Keratinocyte (primary cell): ENCODE measurements at regions not wholly inside any gene's neighbourhood (a gene's known extent, or its start where the extent isn't known, plus 50 kb on each side); places are given as distances from the start of the nearest gene placed in this dataset.

Experiments used
- DNase-seq: peaks from one replicate; pipeline ENCODE4 v3.0.0-alpha.2; 2011; ENCODE audit warnings: low read depth, missing footprints, low spot score
- FAIRE-seq: peaks from 2 replicates; lab custom pipeline; 2011; peaks lifted over from hg19 to GRCh38; lab: Jason Lieb, UNC
- H2AFZ ChIP-seq: 2 replicates; pipeline ENCODE4 v1.6.0; 2012; ENCODE audit warnings: low read length, control low read depth, inconsistent platforms; ENCODE audit not compliant: control insufficient read depth
- H3K27ac ChIP-seq: 2 replicates; pipeline ENCODE4 v1.5.1; 2011; ENCODE audit warnings: low read length; ENCODE audit not compliant: control insufficient read depth, insufficient read depth
- H3K27me3 ChIP-seq: 3 replicates; pipeline ENCODE4 v1.6.0; 2011; ENCODE audit warnings: low read length; ENCODE audit not compliant: control insufficient read depth, insufficient read depth; ENCODE audit errors: extremely low read depth
- H3K36me3 ChIP-seq, 2 experiments: 2 replicates in 1 of 2; 3 replicates in 1 of 2; pipeline ENCODE4 v1.5.1; 2011; ENCODE audit warnings: low read length in 2 of 2, mild to moderate bottlenecking in 1 of 2; ENCODE audit not compliant: control insufficient read depth in 2 of 2, insufficient read depth in 2 of 2; ENCODE audit errors: extremely low read depth in 1 of 2
- H3K4me1 ChIP-seq: 3 replicates; pipeline ENCODE4 v1.5.1; 2011; ENCODE audit warnings: low read length; ENCODE audit not compliant: control insufficient read depth, insufficient read depth; ENCODE audit errors: extremely low read depth
- H3K4me2 ChIP-seq: 3 replicates; pipeline ENCODE4 v1.6.0; 2011; ENCODE audit warnings: low read depth, low read length; ENCODE audit not compliant: control insufficient read depth, insufficient read depth; ENCODE audit errors: extremely low read depth
- H3K4me3 ChIP-seq, 3 experiments: fragments of 200-600 bp in 1 of 3; sonication (generic) in 1 of 3; 2 replicates in 2 of 3; 3 replicates in 1 of 3; pipeline ENCODE4 v1.5.1; 2011 to 2016; ENCODE audit warnings: low read length in 3 of 3, mild to moderate bottlenecking in 3 of 3, control low read depth in 2 of 3, inconsistent platforms in 1 of 3, low read depth in 1 of 3, mixed read lengths in 1 of 3, mixed run types in 1 of 3, moderate library complexity in 1 of 3; ENCODE audit not compliant: control insufficient read depth in 2 of 3, insufficient read depth in 2 of 3; ENCODE audit errors: extremely low read depth in 1 of 3
- H3K79me2 ChIP-seq: 2 replicates; pipeline ENCODE4 v1.6.0; 2012; ENCODE audit warnings: low read length; ENCODE audit not compliant: control insufficient read depth, insufficient read depth
- H3K9ac ChIP-seq: 3 replicates; pipeline ENCODE4 v1.6.0; 2011; ENCODE audit warnings: low read length; ENCODE audit not compliant: control insufficient read depth, insufficient read depth; ENCODE audit errors: extremely low read depth
- H3K9me1 ChIP-seq: 3 replicates; pipeline ENCODE4 v1.6.0; 2011; ENCODE audit warnings: low read length; ENCODE audit not compliant: control insufficient read depth, insufficient read depth; ENCODE audit errors: extremely low read depth
- H3K9me3 ChIP-seq: 2 replicates; pipeline ENCODE4 v1.5.1; 2012; ENCODE audit warnings: low read depth, low read length; ENCODE audit not compliant: control insufficient read depth
- H4K20me1 ChIP-seq: 3 replicates; pipeline ENCODE4 v1.6.0; 2011; ENCODE audit warnings: low read length; ENCODE audit not compliant: control insufficient read depth, insufficient read depth; ENCODE audit errors: extremely low read depth
- CTCF ChIP-seq, 3 experiments: IDR thresholded peaks in 1 of 3; conservative IDR thresholded peaks in 1 of 3; optimal IDR thresholded peaks in 1 of 3; 2 replicates in 2 of 3; 3 replicates in 1 of 3; pipeline versions ENCODE3 to v1.5.1; 2011; ENCODE audit warnings: low read length in 3 of 3, mild to moderate bottlenecking in 3 of 3, moderate library complexity in 2 of 3, control low read depth in 1 of 3, inconsistent platforms in 1 of 3; ENCODE audit not compliant: insufficient read depth in 2 of 3; ENCODE audit errors: extremely low read depth in 1 of 3
- EZH2 ChIP-seq: IDR thresholded peaks from one replicate; pipeline ENCODE4 v1.6.1; 2012; ENCODE audit warnings: inconsistent platforms, mild to moderate bottlenecking, low read length, moderate library complexity
- dilution Hi-C: fragments of 300-500 bp; cut with MboI; formaldehyde crosslinking; loops from one replicate; pipeline ENCODE4 v1.7.0; 2020; ENCODE audit warnings: low sequenced_read_pairs; ENCODE audit not compliant: extremely low pct_ligation_motif_present

- dilution Hi-C loops: no loop called here
- FAIRE-seq: no peak
Measured at GRCh38 chr1:87942165-87942564, 613.5 kb downstream of the LMO4 start.

GRCh38 chr1:87949711-87950110 is 621.0 kb downstream of the LMO4 start:
- no peak overlapping the region for H3K9ac ChIP-seq
- H3K9me3 ChIP-seq: no peaks in the 10 kb centered on the region
- H4K20me1 ChIP-seq: no peaks in the 10 kb centered on the region
- no peak overlapping the region for H3K4me3 ChIP-seq
- DNase-seq (no peak), FAIRE-seq (no peak)
- no peaks in the 10 kb centered on the region for H3K4me1 ChIP-seq
- no peak overlapping the region for H3K4me2 ChIP-seq
- dilution Hi-C loops: no loop called here
- H3K27me3 ChIP-seq: no peaks in the 10 kb centered on the region
- H2AFZ ChIP-seq: no peak overlapping the region
- no peaks in the 10 kb centered on the region for H3K79me2 ChIP-seq
- no peak for TF ChIP-seq CTCF (optimal IDR thresholded peaks at IDR 0.05 in 1 of 3, IDR thresholded peaks at IDR 0.05 in 1 of 3, conservative IDR thresholded peaks at IDR 0.05 in 1 of 3; ENCODE audit: extremely low read depth in 1 of 3, insufficient read depth in 2 of 3, low read length in 3 of 3)
- no peak for TF ChIP-seq EZH2
- no peak overlapping the region for H3K27ac ChIP-seq
- H3K9me1 ChIP-seq: no peaks in the 10 kb centered on the region
- no peaks in the 10 kb centered on the region for H3K36me3 ChIP-seq

More at GRCh38 chr1:87942165-87942564, 613.5 kb downstream of the LMO4 start:
- H3K4me2 ChIP-seq: no peak overlapping the region
- H3K9ac ChIP-seq: no peak overlapping the region
- TF ChIP-seq CTCF (optimal IDR thresholded peaks at IDR 0.05 in 1 of 3, IDR thresholded peaks at IDR 0.05 in 1 of 3, conservative IDR thresholded peaks at IDR 0.05 in 1 of 3; ENCODE audit: extremely low read depth in 1 of 3, insufficient read depth in 2 of 3, low read length in 3 of 3) (no peak), EZH2 (no peak)
- no peaks in the 10 kb centered on the region for H3K27me3 ChIP-seq
- H3K79me2 ChIP-seq: no peaks in the 10 kb centered on the region
- H3K4me3 ChIP-seq: no peak overlapping the region
- no peaks in the 10 kb centered on the region for H3K36me3 ChIP-seq
- H3K9me1 ChIP-seq: no peaks in the 10 kb centered on the region
- H2AFZ ChIP-seq: no peak overlapping the region
- H3K9me3 ChIP-seq: no peaks in the 10 kb centered on the region
- no peaks in the 10 kb centered on the region for H3K4me1 ChIP-seq
- H4K20me1 ChIP-seq: no peaks in the 10 kb centered on the region
- no peak overlapping the region for H3K27ac ChIP-seq
- DNase-seq: no peak
